ENCODE measurements at regions not wholly inside any gene's neighbourhood (a gene's known extent, or its start where the extent isn't known, plus 50 kb on each side); places are given as distances from the start of the nearest gene placed in this dataset.

GRCh38 chr16:85457366-85457765 is 155.8 kb upstream of the GSE1 start:
- DNase-seq = no peak
- Mint-ChIP-seq H3K27ac (no peak overlapping the region), H3K9me3 (no peaks in the 10 kb centered on the region), H3K27me3 (ENCODE audit: insufficient read depth) (peaks cover 12% of the 10 kb centered on the region), H3K4me1 (peaks cover 37% of the 10 kb centered on the region), H3K4me3 (no peak overlapping the region), H3K36me3 (ENCODE audit: low read depth) (no peaks in the 10 kb centered on the region)
- no peaks in the 10 kb centered on the region for H3K9me3 ChIP-seq (ENCODE audit: control insufficient read depth, low read length)
- H3K4me1 ChIP-seq (ENCODE audit: control insufficient read depth, insufficient read depth, low read length) = peaks cover 21% of the 10 kb centered on the region
- no peak for TF ChIP-seq CTCF (conservative IDR thresholded peaks at IDR 0.05)
- 81 to 93% methylated on average over 4 to 7 of the region's 7 CpGs for WGBS, 2 experiments (ENCODE audit: insufficient coverage in 1 of 2, insufficient read length in 1 of 2)
- H3K4me3 ChIP-seq (ENCODE audit: low read length) = no peak overlapping the region
- H3K9ac ChIP-seq (ENCODE audit: extremely low read depth, low read length, poor library complexity, severe bottlenecking) = no peak overlapping the region
- no peaks in the 10 kb centered on the region for H3K36me3 ChIP-seq (ENCODE audit: control insufficient read depth, insufficient read depth, low read length)
- H3K27me3 ChIP-seq (ENCODE audit: control insufficient read depth, insufficient read depth, low read length, poor library complexity, severe bottlenecking) = no peaks in the 10 kb centered on the region
- H3K27ac ChIP-seq (ENCODE audit: low read depth, low read length) = no peak overlapping the region

GRCh38 chr16:85458968-85459367 is 154.2 kb upstream of the GSE1 start:
- no peak overlapping the region for H3K27ac ChIP-seq (ENCODE audit: low read depth, low read length)
- H3K27ac Mint-ChIP-seq = no peak overlapping the region
- no peaks in the 10 kb centered on the region for H3K36me3 ChIP-seq (ENCODE audit: control insufficient read depth, insufficient read depth, low read length)
- H3K9me3 ChIP-seq (ENCODE audit: control insufficient read depth, low read length) = no peaks in the 10 kb centered on the region
- H3K36me3 Mint-ChIP-seq (ENCODE audit: low read depth) = no peaks in the 10 kb centered on the region
- no peak overlapping the region for H3K4me3 ChIP-seq (ENCODE audit: low read length)
- H3K9me3 Mint-ChIP-seq = no peaks in the 10 kb centered on the region
- 91 to 100% methylated on average over 8 to 11 of the region's 11 CpGs for WGBS, 2 experiments (ENCODE audit: insufficient coverage in 1 of 2, insufficient read length in 1 of 2)
- peaks cover 11% of the 10 kb centered on the region for H3K27me3 ChIP-seq (ENCODE audit: control insufficient read depth, insufficient read depth, low read length, poor library complexity, severe bottlenecking)
- no peak overlapping the region for H3K9ac ChIP-seq (ENCODE audit: extremely low read depth, low read length, poor library complexity, severe bottlenecking)
- no peak overlapping the region for H3K4me3 Mint-ChIP-seq
- peaks cover 38% of the 10 kb centered on the region for H3K4me1 Mint-ChIP-seq
- no peak for DNase-seq
- TF ChIP-seq CTCF (conservative IDR thresholded peaks at IDR 0.05) = no peak
- H3K27me3 Mint-ChIP-seq (ENCODE audit: insufficient read depth) = peaks cover 19% of the 10 kb centered on the region
- peaks cover 21% of the 10 kb centered on the region for H3K4me1 ChIP-seq (ENCODE audit: control insufficient read depth, insufficient read depth, low read length)

GRCh38 chr16:85459529-85460251 is 153.4 kb upstream of the GSE1 start:
- Histone ChIP-seq H3K9ac (ENCODE audit: extremely low read depth, low read length, poor library complexity, severe bottlenecking) (no peak overlapping the region), H3K4me1 (ENCODE audit: control insufficient read depth, insufficient read depth, low read length) (peaks cover 21% of the 10 kb centered on the region), H3K4me3 (ENCODE audit: low read length) (no peak overlapping the region), H3K27me3 (ENCODE audit: control insufficient read depth, insufficient read depth, low read length, poor library complexity, severe bottlenecking) (peaks cover 15% of the 10 kb centered on the region), H3K9me3 (ENCODE audit: control insufficient read depth, low read length) (no peaks in the 10 kb centered on the region), H3K27ac (ENCODE audit: low read depth, low read length) (no peak overlapping the region), H3K36me3 (ENCODE audit: control insufficient read depth, insufficient read depth, low read length) (no peaks in the 10 kb centered on the region)
- no peak for DNase-seq
- no peaks in the 10 kb centered on the region for H3K9me3 Mint-ChIP-seq
- peaks cover 27% of the 10 kb centered on the region for H3K27me3 Mint-ChIP-seq (ENCODE audit: insufficient read depth)
- peak overlapping the region; percentile 59 for H3K4me3 Mint-ChIP-seq
- no peaks in the 10 kb centered on the region for H3K36me3 Mint-ChIP-seq (ENCODE audit: low read depth)
- no peak for TF ChIP-seq CTCF (conservative IDR thresholded peaks at IDR 0.05)
- H3K4me1 Mint-ChIP-seq = peaks cover 35% of the 10 kb centered on the region
- WGBS, 2 experiments (ENCODE audit: insufficient coverage in 1 of 2, insufficient read length in 1 of 2) = 86 to 91% methylated on average over 10 to 12 of the region's 12 CpGs
- H3K27ac Mint-ChIP-seq = peak overlapping the region; percentile 79

Measured in endodermal cell (in vitro differentiated cells).